Lower leg skin (tissue), 4 donors: ENCODE measurements at regions not wholly inside any gene's neighbourhood (a gene's known extent, or its start where the extent isn't known, plus 50 kb on each side); places are given as distances from the start of the nearest gene placed in this dataset.

Experiments used
- DNase-seq, 2 donors: peaks; one replicate each; pipeline ENCODE4 v3.0.0-alpha.2; 2019; ENCODE audit warnings: low spot score in 2 of 2
- H3K4me3 ChIP-seq: fragments of 200-600 bp; sonication (generic); 2 replicates; pipeline ENCODE4 v1.5.1; 2017; ENCODE audit warnings: mild to moderate bottlenecking, low read depth; ENCODE audit not compliant: poor library complexity, severe bottlenecking
- CTCF ChIP-seq, 3 donors: fragments of 450-650 bp; IDR thresholded peaks; one replicate each; pipeline ENCODE4 v1.5.1; 2016; ENCODE audit warnings: antibody characterized with exemption in 3 of 3, mild to moderate bottlenecking in 3 of 3, moderate library complexity in 2 of 3
- POLR2A ChIP-seq, 2 donors: fragments of 450-650 bp; IDR thresholded peaks; one replicate each; pipeline ENCODE4 v1.6.1; 2016 to 2017; ENCODE audit warnings: antibody characterized with exemption in 2 of 2, mild to moderate bottlenecking in 1 of 2, moderate library complexity in 1 of 2
- WGBS, 2 donors: methylation state at CpG; one replicate each; pipeline ENCODE4 v1.1.5; 2018; 5-methylcytosine and 5-hydroxymethylcytosine counted together
- intact Hi-C: fragments of 100-400 bp; cut with DNase I; formaldehyde crosslinking; loops from one replicate; pipeline ENCODE4 v1.15.0; 2023; ENCODE audit warnings: low total_unique reads

- WGBS, 2 donors, result 95 to 96% methylated on average over 5 of the region's 5 CpGs
- DNase-seq, result no peak
- intact Hi-C loops, result no loop called here
- no peak for TF ChIP-seq POLR2A (IDR thresholded peaks at IDR 0.05)
- no peak for TF ChIP-seq CTCF (IDR thresholded peaks at IDR 0.05)
- H3K4me3 ChIP-seq, result no peak overlapping the region
Observed at GRCh38 chr5:106865279-106865678, 805.5 kb downstream of the EFNA5 start.

GRCh38 chr5:106862450-106863193 lies 808.1 kb downstream of the EFNA5 start:
- DNase-seq, result no peak
- TF ChIP-seq POLR2A (IDR thresholded peaks at IDR 0.05) (no peak), CTCF (IDR thresholded peaks at IDR 0.05) (no peak)

GRCh38 chr5:106860398-106861044 lies 810.2 kb downstream of the EFNA5 start:
- 71 to 78% methylated on average over 3 of the region's 3 CpGs for WGBS, 2 donors
- intact Hi-C loops, result no loop called here
- no peak overlapping the region for H3K4me3 ChIP-seq
- DNase-seq, result no peak
- TF ChIP-seq CTCF (IDR thresholded peaks at IDR 0.05) (no peak), POLR2A (IDR thresholded peaks at IDR 0.05) (no peak)

More at GRCh38 chr5:106862450-106863193, 808.1 kb downstream of the EFNA5 start:
- intact Hi-C loops, result no loop called here
- 47 to 56% methylated on average over 3 of the region's 3 CpGs for WGBS, 2 donors
- H3K4me3 ChIP-seq, result no peak overlapping the region

GRCh38 chr5:106858616-106859015 lies 812.1 kb downstream of the EFNA5 start:
- 66 to 70% methylated on average over 2 of the region's 2 CpGs for WGBS, 2 donors
- intact Hi-C loops, result no loop called here
- H3K4me3 ChIP-seq, result no peak overlapping the region
- TF ChIP-seq CTCF (IDR thresholded peaks at IDR 0.05), result no peak
- TF ChIP-seq POLR2A (IDR thresholded peaks at IDR 0.05), result no peak
- DNase-seq, result no peak

GRCh38 chr5:106854922-106855321 lies 815.8 kb downstream of the EFNA5 start:
- DNase-seq, result no peak
- H3K4me3 ChIP-seq, result no peak overlapping the region
- intact Hi-C loops, result no loop called here
- 77 to 85% methylated on average over 3 of the region's 3 CpGs for WGBS, 2 donors
- TF ChIP-seq POLR2A (IDR thresholded peaks at IDR 0.05) (no peak), CTCF (IDR thresholded peaks at IDR 0.05) (no peak)
